ENCODE measurements at regions not wholly inside any gene's neighbourhood (a gene's known extent, or its start where the extent isn't known, plus 50 kb on each side); places are given as distances from the start of the nearest gene placed in this dataset.
"Not testable (repeated sequence)": the region's sequence is repeated elsewhere in the genome, so short reads cannot be mapped to it uniquely, and the experiment has no call there.

GRCh38 chr4:132227151-132227856 is 921.8 kb upstream of the PCDH10 start:
- no peak for DNase-seq (ENCODE audit: extremely low spot score, unreplicated experiment)
- no peaks in the 10 kb centered on the region for H3K36me3 Mint-ChIP-seq (ENCODE audit: unreplicated experiment)
- peak overlapping the region; percentile 67 for H3K4me3 Mint-ChIP-seq (ENCODE audit: unreplicated experiment)

DNA sequence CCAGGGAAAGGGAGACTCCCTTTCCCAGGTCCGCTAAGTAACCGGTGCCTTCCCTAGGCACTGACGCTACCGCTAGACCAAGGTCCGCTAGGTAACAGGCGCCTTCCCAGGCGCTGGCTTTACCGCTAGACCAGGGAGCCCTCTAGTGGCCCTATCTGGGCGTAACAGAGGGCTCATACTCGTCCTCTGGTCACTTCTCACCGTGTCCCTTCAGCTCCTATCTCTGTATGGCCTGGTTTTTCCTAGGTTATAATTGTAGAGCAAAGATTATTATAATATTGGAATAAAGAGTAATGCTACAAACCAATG is 921.3 kb upstream of the PCDH10 start:
- H3K4me3 Mint-ChIP-seq (ENCODE audit: unreplicated experiment): peak overlapping the region; percentile 67
- H3K4me1 Mint-ChIP-seq (ENCODE audit: unreplicated experiment); H3K27ac Mint-ChIP-seq (ENCODE audit: unreplicated experiment); DNase-seq (ENCODE audit: extremely low spot score, unreplicated experiment); H3K27me3 Mint-ChIP-seq (ENCODE audit: unreplicated experiment); H3K9me3 Mint-ChIP-seq (ENCODE audit: unreplicated experiment); H3K36me3 Mint-ChIP-seq (ENCODE audit: unreplicated experiment): not testable (repeated sequence)
- TF ChIP-seq CTCF (IDR thresholded peaks at IDR 0.05): peak; percentile 78

More at GRCh38 chr4:132227151-132227856, 921.8 kb upstream of the PCDH10 start:
- H3K4me1 Mint-ChIP-seq (ENCODE audit: unreplicated experiment): peaks cover 3% of the 10 kb centered on the region
- H3K27ac Mint-ChIP-seq (ENCODE audit: unreplicated experiment): no peak overlapping the region
- no peaks in the 10 kb centered on the region for H3K27me3 Mint-ChIP-seq (ENCODE audit: unreplicated experiment)
- TF ChIP-seq CTCF (IDR thresholded peaks at IDR 0.05): no peak
- H3K9me3 Mint-ChIP-seq (ENCODE audit: unreplicated experiment): no peaks in the 10 kb centered on the region

- Mint-ChIP-seq H3K36me3 (ENCODE audit: unreplicated experiment) (no peaks in the 10 kb centered on the region), H3K9me3 (ENCODE audit: unreplicated experiment) (no peaks in the 10 kb centered on the region), H3K27ac (ENCODE audit: unreplicated experiment) (no peak overlapping the region), H3K4me1 (ENCODE audit: unreplicated experiment) (peaks cover 3% of the 10 kb centered on the region), H3K4me3 (ENCODE audit: unreplicated experiment) (no peak overlapping the region), H3K27me3 (ENCODE audit: unreplicated experiment) (peaks cover 5% of the 10 kb centered on the region)
- no peak for DNase-seq (ENCODE audit: extremely low spot score, unreplicated experiment)
- TF ChIP-seq CTCF (IDR thresholded peaks at IDR 0.05): no peak
These were observed 920.4 kb upstream of the PCDH10 start for GRCh38 chr4:132228676-132229075.

DNA sequence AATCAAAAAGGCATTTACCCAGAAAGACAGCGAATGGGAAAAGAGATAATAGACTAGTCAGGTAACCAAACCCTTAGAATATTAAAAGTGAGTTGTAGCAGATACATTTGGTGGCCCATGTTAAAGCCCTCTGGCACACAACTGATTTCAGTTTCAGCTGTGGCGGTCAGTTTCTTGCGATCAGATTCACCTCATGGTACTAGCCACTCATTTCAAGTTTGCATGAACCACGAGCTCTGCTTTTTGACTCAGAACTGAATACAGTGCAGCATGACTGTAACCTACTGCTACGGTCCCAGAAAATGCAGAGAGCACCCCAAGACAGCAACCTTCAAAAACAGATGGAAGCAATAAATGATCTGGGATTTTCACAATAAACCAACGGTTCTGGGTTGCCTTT is 919.1 kb upstream of the PCDH10 start:
- Mint-ChIP-seq H3K4me3 (ENCODE audit: unreplicated experiment) (no peak overlapping the region), H3K4me1 (ENCODE audit: unreplicated experiment) (peaks cover 3% of the 10 kb centered on the region), H3K27ac (ENCODE audit: unreplicated experiment) (no peak overlapping the region), H3K36me3 (ENCODE audit: unreplicated experiment) (no peaks in the 10 kb centered on the region), H3K9me3 (ENCODE audit: unreplicated experiment) (no peaks in the 10 kb centered on the region), H3K27me3 (ENCODE audit: unreplicated experiment) (peaks cover 5% of the 10 kb centered on the region)
- no peak for DNase-seq (ENCODE audit: extremely low spot score, unreplicated experiment)
- TF ChIP-seq CTCF (IDR thresholded peaks at IDR 0.05): no peak

DNA sequence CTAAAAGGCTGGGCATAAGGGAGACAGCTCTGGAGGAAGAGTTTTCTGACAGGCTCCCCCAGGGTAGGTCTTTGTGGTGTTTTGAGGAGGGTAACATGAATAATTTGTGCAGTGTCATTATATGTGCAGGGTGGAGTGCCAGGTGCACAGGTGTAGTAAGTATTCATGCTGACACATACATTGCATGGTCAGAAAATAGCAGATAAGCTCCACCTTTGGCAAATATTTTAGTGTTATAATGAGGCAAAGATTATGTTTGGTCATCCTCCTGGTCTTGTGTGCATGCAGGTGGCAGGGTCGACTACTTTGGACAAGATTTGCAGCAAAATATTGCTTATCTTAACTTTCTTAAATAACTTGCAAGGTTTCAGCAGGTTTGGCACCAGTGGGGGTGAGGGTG is 910.4 kb upstream of the PCDH10 start:
- H3K4me3 Mint-ChIP-seq (ENCODE audit: unreplicated experiment): no peak overlapping the region
- no peaks in the 10 kb centered on the region for H3K36me3 Mint-ChIP-seq (ENCODE audit: unreplicated experiment)
- TF ChIP-seq CTCF (IDR thresholded peaks at IDR 0.05): no peak

More for the DNA sequence above, 910.4 kb upstream of the PCDH10 start:
- Mint-ChIP-seq H3K27me3 (ENCODE audit: unreplicated experiment) (peaks cover 3% of the 10 kb centered on the region), H3K9me3 (ENCODE audit: unreplicated experiment) (no peaks in the 10 kb centered on the region), H3K27ac (ENCODE audit: unreplicated experiment) (no peak overlapping the region), H3K4me1 (ENCODE audit: unreplicated experiment) (no peaks in the 10 kb centered on the region)
- no peak for DNase-seq (ENCODE audit: extremely low spot score, unreplicated experiment)

Measured in osteocyte (in vitro differentiated cells).